ENCODE measurements at regions not wholly inside any gene's neighbourhood (a gene's known extent, or its start where the extent isn't known, plus 50 kb on each side); places are given as distances from the start of the nearest gene placed in this dataset.

DNA sequence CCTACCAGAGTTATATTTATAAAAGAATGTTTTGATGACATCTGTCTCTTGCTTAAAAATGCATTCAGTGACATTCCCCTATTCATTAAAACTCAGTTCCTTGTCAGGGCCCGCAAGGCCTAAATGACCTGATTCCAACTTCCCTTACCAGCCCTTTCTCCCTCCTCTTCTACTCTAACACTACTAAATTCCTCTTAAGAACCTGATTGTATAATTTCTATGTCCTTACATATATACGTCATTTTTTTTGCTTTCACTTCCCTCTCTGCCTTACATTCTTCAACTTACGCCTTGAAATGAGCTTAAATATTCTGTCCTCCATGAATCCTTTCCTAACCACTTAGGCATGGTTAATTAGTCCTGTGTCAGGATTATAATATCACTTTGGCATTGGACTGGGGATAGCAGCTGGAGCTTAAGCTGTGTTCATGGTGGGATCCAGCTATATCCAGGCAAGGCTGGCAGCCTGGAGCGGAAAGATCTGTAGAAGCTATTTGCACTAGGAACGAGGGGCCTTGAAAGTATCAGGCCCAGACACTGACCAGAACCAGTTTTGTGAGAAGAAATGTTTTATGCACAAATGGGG lies 360.2 kb upstream of the PTBP2 start (continued):
- TF ChIP-seq YBX1 (IDR thresholded peaks at IDR 0.05) = no peak

DNA sequence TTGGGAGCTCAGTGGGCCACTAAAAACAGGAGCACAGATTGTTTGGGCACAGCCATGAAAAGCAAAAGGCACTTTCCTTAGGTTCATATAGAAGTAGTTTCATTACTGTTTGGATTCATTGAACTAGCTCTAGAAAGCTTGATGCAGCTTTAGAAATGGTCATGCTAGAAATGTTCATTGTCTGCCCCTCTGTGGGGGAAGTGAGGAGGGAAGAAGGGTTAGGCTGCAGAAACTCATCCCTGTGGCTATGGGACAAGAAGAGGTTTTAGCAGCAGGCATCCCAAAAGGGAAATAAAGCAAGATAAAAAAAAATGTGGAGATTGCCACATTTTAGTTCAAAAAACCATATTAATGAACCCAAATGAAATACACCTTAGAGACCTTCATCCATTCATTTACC lies 359.6 kb upstream of the PTBP2 start:
- intact Hi-C loops (cut with micrococcal nuclease) (no loop called here), in situ Hi-C loops (cut with MboI) (no loop called here)
- H4K20me1 ChIP-seq (replicated peaks; ENCODE audit: control insufficient read depth, insufficient read depth, low read length) = no peaks in the 10 kb centered on the region
- H3K4me2 ChIP-seq (ENCODE audit: insufficient read depth, low read length) = no peak overlapping the region
- no peaks in the 10 kb centered on the region for H3K9me3 ChIP-seq (replicated peaks; ENCODE audit: control insufficient read depth, insufficient read depth, low read depth, low read length)
- no peaks in the 10 kb centered on the region for H3K36me3 ChIP-seq (ENCODE audit: control insufficient read depth, insufficient read depth, low read length)
- H3K4me1 ChIP-seq (replicated peaks in 1 of 2; ENCODE audit: control insufficient read depth in 2 of 2, insufficient read depth in 2 of 2, low read length in 2 of 2) = no peaks in the 10 kb centered on the region
- TF ChIP-seq, protein P1, sequence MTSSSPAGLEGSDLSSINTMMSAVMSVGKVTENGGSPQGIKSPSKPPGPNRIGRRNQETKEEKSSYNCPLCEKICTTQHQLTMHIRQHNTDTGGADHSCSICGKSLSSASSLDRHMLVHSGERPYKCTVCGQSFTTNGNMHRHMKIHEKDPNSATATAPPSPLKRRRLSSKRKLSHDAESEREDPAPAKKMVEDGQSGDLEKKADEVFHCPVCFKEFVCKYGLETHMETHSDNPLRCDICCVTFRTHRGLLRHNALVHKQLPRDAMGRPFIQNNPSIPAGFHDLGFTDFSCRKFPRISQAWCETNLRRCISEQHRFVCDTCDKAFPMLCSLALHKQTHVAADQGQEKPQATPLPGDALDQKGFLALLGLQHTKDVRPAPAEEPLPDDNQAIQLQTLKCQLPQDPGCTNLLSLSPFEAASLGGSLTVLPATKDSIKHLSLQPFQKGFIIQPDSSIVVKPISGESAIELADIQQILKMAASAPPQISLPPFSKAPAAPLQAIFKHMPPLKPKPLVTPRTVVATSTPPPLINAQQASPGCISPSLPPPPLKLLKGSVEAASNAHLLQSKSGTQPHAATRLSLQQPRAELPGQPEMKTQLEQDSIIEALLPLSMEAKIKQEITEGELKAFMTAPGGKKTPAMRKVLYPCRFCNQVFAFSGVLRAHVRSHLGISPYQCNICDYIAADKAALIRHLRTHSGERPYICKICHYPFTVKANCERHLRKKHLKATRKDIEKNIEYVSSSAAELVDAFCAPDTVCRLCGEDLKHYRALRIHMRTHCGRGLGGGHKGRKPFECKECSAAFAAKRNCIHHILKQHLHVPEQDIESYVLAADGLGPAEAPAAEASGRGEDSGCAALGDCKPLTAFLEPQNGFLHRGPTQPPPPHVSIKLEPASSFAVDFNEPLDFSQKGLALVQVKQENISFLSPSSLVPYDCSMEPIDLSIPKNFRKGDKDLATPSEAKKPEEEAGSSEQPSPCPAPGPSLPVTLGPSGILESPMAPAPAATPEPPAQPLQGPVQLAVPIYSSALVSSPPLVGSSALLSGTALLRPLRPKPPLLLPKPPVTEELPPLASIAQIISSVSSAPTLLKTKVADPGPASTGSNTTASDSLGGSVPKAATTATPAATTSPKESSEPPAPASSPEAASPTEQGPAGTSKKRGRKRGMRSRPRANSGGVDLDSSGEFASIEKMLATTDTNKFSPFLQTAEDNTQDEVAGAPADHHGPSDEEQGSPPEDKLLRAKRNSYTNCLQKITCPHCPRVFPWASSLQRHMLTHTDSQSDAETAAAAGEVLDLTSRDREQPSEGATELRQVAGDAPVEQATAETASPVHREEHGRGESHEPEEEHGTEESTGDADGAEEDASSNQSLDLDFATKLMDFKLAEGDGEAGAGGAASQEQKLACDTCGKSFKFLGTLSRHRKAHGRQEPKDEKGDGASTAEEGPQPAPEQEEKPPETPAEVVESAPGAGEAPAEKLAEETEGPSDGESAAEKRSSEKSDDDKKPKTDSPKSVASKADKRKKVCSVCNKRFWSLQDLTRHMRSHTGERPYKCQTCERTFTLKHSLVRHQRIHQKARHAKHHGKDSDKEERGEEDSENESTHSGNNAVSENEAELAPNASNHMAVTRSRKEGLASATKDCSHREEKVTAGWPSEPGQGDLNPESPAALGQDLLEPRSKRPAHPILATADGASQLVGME (CRISPR knock-in tag; IDR thresholded peaks at IDR 0.05) = no peak
- TF ChIP-seq FOXK1 (CRISPR knock-in tag; IDR thresholded peaks at IDR 0.05; ENCODE audit: borderline replicate concordance) (no peak), SIN3A (IDR thresholded peaks at IDR 0.05; ENCODE audit: borderline replicate concordance in 2 of 2, control insufficient read depth in 1 of 2, low read depth in 2 of 2, low read length in 2 of 2) (no peak), POU5F1 (IDR thresholded peaks at IDR 0.05; ENCODE audit: borderline replicate concordance, low read depth, low read length, partially characterized antibody) (no peak), FOXK2 (conservative IDR thresholded peaks at IDR 0.05 in 1 of 2, IDR thresholded peaks at IDR 0.05 in 1 of 2; ENCODE audit: low read depth in 2 of 2) (no peak), ZSCAN29 (IDR thresholded peaks at IDR 0.05) (no peak), BCOR (IDR thresholded peaks at IDR 0.05) (no peak), ARID1B (IDR thresholded peaks at IDR 0.05) (no peak)
- TF ChIP-seq, protein P2, sequence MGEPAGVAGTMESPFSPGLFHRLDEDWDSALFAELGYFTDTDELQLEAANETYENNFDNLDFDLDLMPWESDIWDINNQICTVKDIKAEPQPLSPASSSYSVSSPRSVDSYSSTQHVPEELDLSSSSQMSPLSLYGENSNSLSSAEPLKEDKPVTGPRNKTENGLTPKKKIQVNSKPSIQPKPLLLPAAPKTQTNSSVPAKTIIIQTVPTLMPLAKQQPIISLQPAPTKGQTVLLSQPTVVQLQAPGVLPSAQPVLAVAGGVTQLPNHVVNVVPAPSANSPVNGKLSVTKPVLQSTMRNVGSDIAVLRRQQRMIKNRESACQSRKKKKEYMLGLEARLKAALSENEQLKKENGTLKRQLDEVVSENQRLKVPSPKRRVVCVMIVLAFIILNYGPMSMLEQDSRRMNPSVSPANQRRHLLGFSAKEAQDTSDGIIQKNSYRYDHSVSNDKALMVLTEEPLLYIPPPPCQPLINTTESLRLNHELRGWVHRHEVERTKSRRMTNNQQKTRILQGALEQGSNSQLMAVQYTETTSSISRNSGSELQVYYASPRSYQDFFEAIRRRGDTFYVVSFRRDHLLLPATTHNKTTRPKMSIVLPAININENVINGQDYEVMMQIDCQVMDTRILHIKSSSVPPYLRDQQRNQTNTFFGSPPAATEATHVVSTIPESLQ (CRISPR knock-in tag; IDR thresholded peaks at IDR 0.05) = no peak
- TF ChIP-seq, protein P3, sequence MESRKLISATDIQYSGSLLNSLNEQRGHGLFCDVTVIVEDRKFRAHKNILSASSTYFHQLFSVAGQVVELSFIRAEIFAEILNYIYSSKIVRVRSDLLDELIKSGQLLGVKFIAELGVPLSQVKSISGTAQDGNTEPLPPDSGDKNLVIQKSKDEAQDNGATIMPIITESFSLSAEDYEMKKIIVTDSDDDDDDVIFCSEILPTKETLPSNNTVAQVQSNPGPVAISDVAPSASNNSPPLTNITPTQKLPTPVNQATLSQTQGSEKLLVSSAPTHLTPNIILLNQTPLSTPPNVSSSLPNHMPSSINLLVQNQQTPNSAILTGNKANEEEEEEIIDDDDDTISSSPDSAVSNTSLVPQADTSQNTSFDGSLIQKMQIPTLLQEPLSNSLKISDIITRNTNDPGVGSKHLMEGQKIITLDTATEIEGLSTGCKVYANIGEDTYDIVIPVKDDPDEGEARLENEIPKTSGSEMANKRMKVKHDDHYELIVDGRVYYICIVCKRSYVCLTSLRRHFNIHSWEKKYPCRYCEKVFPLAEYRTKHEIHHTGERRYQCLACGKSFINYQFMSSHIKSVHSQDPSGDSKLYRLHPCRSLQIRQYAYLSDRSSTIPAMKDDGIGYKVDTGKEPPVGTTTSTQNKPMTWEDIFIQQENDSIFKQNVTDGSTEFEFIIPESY (CRISPR knock-in tag; IDR thresholded peaks at IDR 0.05) = no peak
- ChIA-PET CTCF (ENCODE audit: low intra/inter-chr PET ratio) (no interaction called here), POLR2A (no interaction called here)
- no peak overlapping the region for H3K9ac ChIP-seq (ENCODE audit: insufficient read depth in 1 of 2, low read depth in 2 of 2, low read length in 2 of 2)
- DNase-seq (ENCODE audit: extremely low read depth in 1 of 4, low spot score in 3 of 4) (no peak), ATAC-seq (no peak), FAIRE-seq (no peak)
- H3K9me1 ChIP-seq (ENCODE audit: control insufficient read depth, insufficient read depth, low read length) = no peaks in the 10 kb centered on the region
- H3K27ac ChIP-seq (ENCODE audit: extremely low read depth, low read depth, low read length) = no peak overlapping the region
- H3K79me2 ChIP-seq (ENCODE audit: control insufficient read depth, insufficient read depth, low read length) = no peaks in the 10 kb centered on the region
- H3K4me3 ChIP-seq = no peak overlapping the region
- no peak overlapping the region for H2AFZ ChIP-seq (ENCODE audit: low read depth, low read length)
- H3K27me3 ChIP-seq (ENCODE audit: control insufficient read depth in 2 of 2, insufficient read depth in 2 of 2, low read length in 2 of 2) = no peaks in the 10 kb centered on the region
- BruUV-seq (replicated peaks) = no TSS peak
